GM12878 (cell line): ENCODE measurements at regions not wholly inside any gene's neighbourhood (a gene's known extent, or its start where the extent isn't known, plus 50 kb on each side); places are given as distances from the start of the nearest gene placed in this dataset.

Source experiments
- ATAC-seq: fragments of 200-7000 bp; cut with Tn5 transposase; 3 replicates; pipeline ENCODE4 v1.9.1; 2020; ENCODE audit warnings: mild to moderate bottlenecking, moderate library complexity
- BruUV-seq: library from RNA; stranded (reverse); fragments of 400-500 nt; replicated peaks from 2 replicates; lab custom pipeline; 2021; lab: Mats Ljungman, UMichigan
- CTCF ChIA-PET: fragments of 300-600 bp; sonication (Branson Sonifier 250); formaldehyde crosslinking; extraction: SDS; loops from one replicate; lab custom pipeline; 2021; ENCODE audit warnings: inconsistent platforms; lab: Yijun Ruan, JAX
- POLR2A ChIA-PET: fragments of 350-600 bp; formaldehyde crosslinking; extraction: SDS; loops from one replicate; lab custom pipeline; 2021; ENCODE audit warnings: inconsistent platforms; lab: Charles Lee
- RAD21 ChIA-PET: fragments of 300-600 bp; sonication (Branson Sonifier 250); formaldehyde crosslinking; loops from one replicate; lab custom pipeline; 2023; ENCODE audit warnings: antibody characterized with exemption; ENCODE audit not compliant: unreplicated experiment; lab: Charles Lee
- SMC1A ChIA-PET: fragments of 300-600 bp; sonication (Branson Sonifier 250); formaldehyde crosslinking; loops from one replicate; lab custom pipeline; 2023; ENCODE audit not compliant: unreplicated experiment, uncharacterized antibody; lab: Charles Lee
- DNase-seq: peaks from one replicate; pipeline ENCODE4 v3.0.0-alpha.2; 2011; ENCODE audit warnings: low read depth, low spot score
- FAIRE-seq: peaks from 3 replicates; lab custom pipeline; 2011; peaks lifted over from hg19 to GRCh38; lab: Jason Lieb, UNC
- H2AFZ ChIP-seq: 2 replicates; pipeline ENCODE4 v1.6.0; 2011; ENCODE audit warnings: low read depth, low read length, control low read depth; ENCODE audit not compliant: control insufficient read depth
- H3K27ac ChIP-seq: 2 replicates; pipeline ENCODE4 v1.5.1; 2011; ENCODE audit warnings: control low read depth; ENCODE audit not compliant: control insufficient read depth, insufficient read depth
- H3K27me3 ChIP-seq, 2 experiments: replicated peaks in 1 of 2; 2 replicates each; pipeline versions ENCODE4 v1.6.0 to v1.6.1; 2011; ENCODE audit warnings: low read length in 1 of 2; ENCODE audit not compliant: control insufficient read depth in 2 of 2, insufficient read depth in 2 of 2
- H3K36me3 ChIP-seq, 2 experiments: 2 replicates each; pipeline ENCODE4 v1.5.1; 2011; ENCODE audit warnings: low read length in 1 of 2; ENCODE audit not compliant: control insufficient read depth in 2 of 2, insufficient read depth in 2 of 2
- H3K4me1 ChIP-seq: 2 replicates; pipeline ENCODE4 v1.6.1; 2011; ENCODE audit warnings: mild to moderate bottlenecking, low read length, moderate library complexity, mixed read lengths; ENCODE audit not compliant: control insufficient read depth, insufficient read depth
- H3K4me2 ChIP-seq: 2 replicates; pipeline ENCODE4 v1.6.0; 2011; ENCODE audit warnings: control low read depth; ENCODE audit not compliant: control insufficient read depth, insufficient read depth
- H3K4me3 ChIP-seq: fragments of 200-600 bp; sonication (generic); 2 replicates; pipeline ENCODE4 v1.5.1; 2016
- H3K79me2 ChIP-seq: 2 replicates; pipeline ENCODE4 v1.6.0; 2011; ENCODE audit warnings: low read length; ENCODE audit not compliant: control insufficient read depth, insufficient read depth
- H3K9ac ChIP-seq: 2 replicates; pipeline ENCODE4 v1.8.0; 2011; ENCODE audit warnings: low read length, control low read depth, mixed read lengths; ENCODE audit not compliant: control insufficient read depth, insufficient read depth
- H3K9me3 ChIP-seq: replicated peaks from 3 replicates; pipeline ENCODE4 v1.5.1; 2011; ENCODE audit warnings: mild to moderate bottlenecking, low read length; ENCODE audit not compliant: control insufficient read depth, insufficient read depth
- H4K20me1 ChIP-seq: 2 replicates; pipeline ENCODE4 v1.6.0; 2011; ENCODE audit not compliant: control insufficient read depth, insufficient read depth
- BACH1 ChIP-seq: fragments of 450-650 bp; IDR thresholded peaks from 2 replicates; pipeline ENCODE4 v1.6.1; 2017; ENCODE audit warnings: mild to moderate bottlenecking, borderline replicate concordance
- BRCA1 ChIP-seq: IDR thresholded peaks from 2 replicates; pipeline ENCODE4 v1.6.1; 2011; ENCODE audit warnings: low read depth, low read length, improper control_type of control experiment
- CBX5 ChIP-seq: sonication (generic); IDR thresholded peaks from 2 replicates; pipeline ENCODE4 v1.6.1; 2016; ENCODE audit warnings: low read depth, moderate library complexity, mild to moderate bottlenecking, inconsistent platforms
- E2F4 ChIP-seq: IDR thresholded peaks from 2 replicates; pipeline ENCODE4 v1.6.1; 2012; ENCODE audit warnings: low read depth, low read length, improper control_type of control experiment
- EED ChIP-seq: sonication (generic); IDR thresholded peaks from 2 replicates; pipeline ENCODE4 v1.6.1; 2016; ENCODE audit warnings: antibody characterized with exemption, low read depth
- EP300 ChIP-seq, 2 experiments: fragments of 150-350 bp in 1 of 2; IDR thresholded peaks; 2 replicates each; pipeline ENCODE4 v1.6.1; 2011 to 2012; ENCODE audit warnings: low read depth in 2 of 2, low read length in 2 of 2, borderline replicate concordance in 1 of 2, improper control_type of control experiment in 1 of 2, inconsistent platforms in 1 of 2; ENCODE audit not compliant: control insufficient read depth in 1 of 2
- FOXK2 ChIP-seq: fragments of 450-650 bp; IDR thresholded peaks from 2 replicates; pipeline ENCODE4 v1.6.1; 2017; ENCODE audit warnings: mild to moderate bottlenecking, moderate library complexity
- JUND ChIP-seq: IDR thresholded peaks from 2 replicates; pipeline ENCODE4 v1.6.1; 2012; ENCODE audit warnings: low read depth, mild to moderate bottlenecking, low read length, improper control_type of control experiment, moderate library complexity
- LARP7 ChIP-seq: fragments of 450-650 bp; IDR thresholded peaks from 2 replicates; pipeline ENCODE4 v1.6.1; 2017; ENCODE audit warnings: mild to moderate bottlenecking
- MYC ChIP-seq: IDR thresholded peaks from 2 replicates; pipeline ENCODE4 v1.6.1; 2011; ENCODE audit warnings: mild to moderate bottlenecking, low read length, moderate library complexity, inconsistent platforms; ENCODE audit not compliant: insufficient read depth, insufficient replicate concordance, insufficient read length, severe bottlenecking
- NFYB ChIP-seq: IDR thresholded peaks from 2 replicates; pipeline ENCODE4 v1.6.1; 2011; ENCODE audit warnings: low read depth, mild to moderate bottlenecking, low read length, improper control_type of control experiment, moderate library complexity; ENCODE audit not compliant: insufficient read depth
- NR2F1 ChIP-seq: fragments of 450-650 bp; conservative IDR thresholded peaks from 2 replicates; pipeline ENCODE4 v1.6.1; 2017; ENCODE audit warnings: mild to moderate bottlenecking
- SP1 ChIP-seq: IDR thresholded peaks from one replicate; pipeline ENCODE4 v1.6.1; 2011; ENCODE audit warnings: low read depth, low read length
- YY1 ChIP-seq: IDR thresholded peaks from 2 replicates; pipeline ENCODE4 v1.6.1; 2011; ENCODE audit warnings: low read depth, mild to moderate bottlenecking, low read length
- whole genome bisulfite sequencing: methylation state at CpG from one replicate; pipeline ENCODE4 v1.1.6; 2016; ENCODE audit warnings: low lambda C conversion rate; ENCODE audit not compliant: insufficient replicate concordance, insufficient coverage; ENCODE audit errors: missing lambda C conversion rate; 5-methylcytosine and 5-hydroxymethylcytosine counted together
- in situ Hi-C: fragments of 300-500 bp; cut with MboI; formaldehyde crosslinking; loops from 9 replicates; pipeline ENCODE4 v1.14.3; 2018; ENCODE audit warnings: mixed read lengths
- intact Hi-C: fragments of 100-400 bp; cut with micrococcal nuclease; formaldehyde crosslinking; loops from one replicate; pipeline ENCODE4 v1.14.2; 2022; ENCODE audit not compliant: unreplicated experiment
- TF ChIP-seq, protein P1 (sequence below): IDR thresholded peaks from 2 replicates; pipeline ENCODE4 v1.6.1; 2012; ENCODE audit warnings: low read depth, low read length, improper control_type of control experiment
- TF ChIP-seq, protein P2 (sequence below): fragments of 450-650 bp; IDR thresholded peaks from 2 replicates; pipeline ENCODE4 v1.6.1; 2014; ENCODE audit warnings: mild to moderate bottlenecking

DNA sequence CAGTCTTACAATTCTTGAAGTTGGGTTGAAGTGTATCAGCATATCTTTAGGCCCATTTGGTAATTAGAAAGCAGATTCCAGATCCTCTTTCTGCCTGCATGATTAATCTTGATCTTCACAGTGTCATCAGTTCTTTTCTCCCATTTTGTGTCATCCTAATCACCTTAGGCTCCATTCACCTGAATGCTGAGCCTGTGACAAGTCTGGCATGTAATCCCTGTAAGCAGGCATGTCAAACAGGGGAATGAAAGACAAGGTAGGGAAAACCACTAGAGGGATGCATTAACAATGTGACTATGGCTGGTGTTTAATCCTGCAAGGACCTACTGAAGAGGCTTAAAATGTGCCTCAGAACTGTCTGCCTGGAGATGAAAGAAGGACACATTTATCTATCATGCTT is 848.8 kb downstream of the TFAP2A start:
- H3K79me2 ChIP-seq: no peaks in the 10 kb centered on the region
- intact Hi-C loops (no loop called here), in situ Hi-C loops (no loop called here)
- SMC1A ChIA-PET: no interaction called here
- no peak overlapping the region for H3K4me3 ChIP-seq
- H3K4me1 ChIP-seq: no peaks in the 10 kb centered on the region
- H2AFZ ChIP-seq: no peak overlapping the region
- POLR2A ChIA-PET: no interaction called here
- DNase-seq: no peak
- no peaks in the 10 kb centered on the region for H3K9me3 ChIP-seq
- no peak for FAIRE-seq
- no peak for ATAC-seq
- RAD21 ChIA-PET: no interaction called here
- CTCF ChIA-PET: no interaction called here
- TF ChIP-seq EP300 (IDR thresholded peaks at IDR 0.05; ENCODE audit: borderline replicate concordance in 1 of 2, control insufficient read depth in 1 of 2, low read depth in 2 of 2, low read length in 2 of 2) (no peak), E2F4 (no peak), JUND (no peak), BRCA1 (no peak), CBX5 (no peak), NFYB (no peak)
- TF ChIP-seq, protein P1, sequence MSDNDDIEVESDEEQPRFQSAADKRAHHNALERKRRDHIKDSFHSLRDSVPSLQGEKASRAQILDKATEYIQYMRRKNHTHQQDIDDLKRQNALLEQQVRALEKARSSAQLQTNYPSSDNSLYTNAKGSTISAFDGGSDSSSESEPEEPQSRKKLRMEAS: no peak
- H3K4me2 ChIP-seq: no peak overlapping the region
- H3K9ac ChIP-seq: no peak overlapping the region
- H3K36me3 ChIP-seq: no peaks in the 10 kb centered on the region
- no peak overlapping the region for H3K27ac ChIP-seq
- no TSS peak for BruUV-seq
- no peaks in the 10 kb centered on the region for H4K20me1 ChIP-seq
- H3K27me3 ChIP-seq: no peaks in the 10 kb centered on the region

- no TSS peak for BruUV-seq
- ATAC-seq (no peak), DNase-seq (no peak), FAIRE-seq (no peak)
- TF ChIP-seq, protein P2, sequence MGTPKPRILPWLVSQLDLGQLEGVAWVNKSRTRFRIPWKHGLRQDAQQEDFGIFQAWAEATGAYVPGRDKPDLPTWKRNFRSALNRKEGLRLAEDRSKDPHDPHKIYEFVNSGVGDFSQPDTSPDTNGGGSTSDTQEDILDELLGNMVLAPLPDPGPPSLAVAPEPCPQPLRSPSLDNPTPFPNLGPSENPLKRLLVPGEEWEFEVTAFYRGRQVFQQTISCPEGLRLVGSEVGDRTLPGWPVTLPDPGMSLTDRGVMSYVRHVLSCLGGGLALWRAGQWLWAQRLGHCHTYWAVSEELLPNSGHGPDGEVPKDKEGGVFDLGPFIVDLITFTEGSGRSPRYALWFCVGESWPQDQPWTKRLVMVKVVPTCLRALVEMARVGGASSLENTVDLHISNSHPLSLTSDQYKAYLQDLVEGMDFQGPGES: no peak
- TF ChIP-seq MYC (no peak), LARP7 (no peak), EED (no peak), BACH1 (no peak), SP1 (no peak), YY1 (no peak), NR2F1 (no peak), FOXK2 (no peak)
- H3K4me1 ChIP-seq: no peaks in the 10 kb centered on the region
- H3K27me3 ChIP-seq: no peaks in the 10 kb centered on the region
- no peaks in the 10 kb centered on the region for H3K9me3 ChIP-seq
- H4K20me1 ChIP-seq: no peaks in the 10 kb centered on the region
- no peak overlapping the region for H3K27ac ChIP-seq
- intact Hi-C loops (no loop called here), in situ Hi-C loops (no loop called here)
- ChIA-PET SMC1A (no interaction called here), CTCF (interaction anchor here (1.0 kb wide), 1 partner anchor 43 kb away, joined by 3 read pairs; no protein-coding TSS in a partner anchor), RAD21 (no interaction called here), POLR2A (no interaction called here)
- no peaks in the 10 kb centered on the region for H3K36me3 ChIP-seq
- H3K4me2 ChIP-seq: no peak overlapping the region
- H3K9ac ChIP-seq: no peak overlapping the region
- WGBS: 30% methylated on average over 3 of the region's 3 CpGs
- H3K79me2 ChIP-seq: no peaks in the 10 kb centered on the region
- no peak overlapping the region for H2AFZ ChIP-seq
- no peak overlapping the region for H3K4me3 ChIP-seq
Measured at GRCh38 chr6:9564021-9564420, 850.9 kb downstream of the TFAP2A start.
